K562 (cell line): ENCODE measurements at regions not wholly inside any gene's neighbourhood (a gene's known extent, or its start where the extent isn't known, plus 50 kb on each side); places are given as distances from the start of the nearest gene placed in this dataset.

Experiments used
- CHCHD3 ChIP-seq: fragments of 250-450 bp; sonication (Bioruptor Pico); IDR thresholded peaks from 2 replicates; pipeline ENCODE4 v2.1.2; 2022; ENCODE audit warnings: mild to moderate bottlenecking
- DIDO1 ChIP-seq: fragments of 450-650 bp; IDR thresholded peaks from 2 replicates; pipeline ENCODE4 v1.6.1; 2016; ENCODE audit warnings: low read depth, missing biosample characterization, missing genetic modification characterization
- DMBX1 ChIP-seq: fragments of 250-450 bp; sonication (Bioruptor Pico); IDR thresholded peaks from 2 replicates; pipeline ENCODE4 v1.8.0; 2022; ENCODE audit warnings: inconsistent platforms, mild to moderate bottlenecking, moderate library complexity, borderline replicate concordance
- E2F1 ChIP-seq: sonication (generic); formaldehyde crosslinking; IDR thresholded peaks from 2 replicates; pipeline ENCODE4 v1.8.1; 2023; ENCODE audit warnings: mild to moderate bottlenecking, missing genetic modification reagents, moderate library complexity
- FOSL1 ChIP-seq: fragments of 200-800 bp; sonication (Bioruptor generic); conservative IDR thresholded peaks from 2 replicates; pipeline ENCODE4 v1.6.1; 2016; ENCODE audit warnings: missing genetic modification characterization, missing compliant biosample characterization
- FOXP1 ChIP-seq: sonication (generic); formaldehyde crosslinking; IDR thresholded peaks from 2 replicates; pipeline ENCODE4 v1.8.0; 2022; ENCODE audit warnings: mild to moderate bottlenecking, missing genetic modification reagents
- GABPB1 ChIP-seq: sonication (generic); formaldehyde crosslinking; IDR thresholded peaks from 2 replicates; pipeline ENCODE4 v1.8.0; 2022; ENCODE audit warnings: mild to moderate bottlenecking, missing genetic modification reagents
- HDAC8 ChIP-seq: fragments of 450-650 bp; IDR thresholded peaks from 2 replicates; pipeline ENCODE4 v1.6.1; 2016; ENCODE audit warnings: mild to moderate bottlenecking, missing genetic modification characterization, moderate library complexity, missing compliant biosample characterization
- HMG20A ChIP-seq: fragments of 450-650 bp; formaldehyde crosslinking; conservative IDR thresholded peaks from 2 replicates; pipeline ENCODE4 v1.4.0; 2020; ENCODE audit warnings: mild to moderate bottlenecking, mixed read lengths
- NFATC3 ChIP-seq: fragments of 450-650 bp; IDR thresholded peaks from 2 replicates; pipeline ENCODE4 v1.6.1; 2017; ENCODE audit warnings: mild to moderate bottlenecking
- PBX2 ChIP-seq, 2 experiments: IDR thresholded peaks in 1 of 2; conservative IDR thresholded peaks in 1 of 2; 2 replicates each; pipeline ENCODE4 v1.6.1; 2016; ENCODE audit warnings: low read depth in 2 of 2, mild to moderate bottlenecking in 1 of 2, missing compliant biosample characterization in 1 of 2, missing genetic modification characterization in 1 of 2, moderate library complexity in 1 of 2
- RNF2 ChIP-seq: sonication (generic); IDR thresholded peaks from 2 replicates; pipeline ENCODE4 v1.6.1; 2016
- SREBF2 ChIP-seq: sonication (generic); formaldehyde crosslinking; IDR thresholded peaks from 2 replicates; pipeline ENCODE4 v1.4.0; 2020; ENCODE audit warnings: mild to moderate bottlenecking, missing genetic modification reagents
- THRA ChIP-seq: fragments of 450-650 bp; IDR thresholded peaks from 2 replicates; pipeline ENCODE4 v1.6.1; 2017; ENCODE audit warnings: mild to moderate bottlenecking, moderate library complexity
- TRIM28 ChIP-seq: fragments of 450-650 bp; IDR thresholded peaks from 2 replicates; pipeline ENCODE4 v1.6.1; 2017
- ZNF175 ChIP-seq: fragments of 200-800 bp; sonication (Bioruptor generic); IDR thresholded peaks from 2 replicates; pipeline ENCODE4 v1.6.1; 2016; ENCODE audit warnings: low read depth, mild to moderate bottlenecking, missing genetic modification characterization, missing compliant biosample characterization
- ZNF561 ChIP-seq: fragments of 450-650 bp; formaldehyde crosslinking; conservative IDR thresholded peaks from 2 replicates; pipeline ENCODE4 v1.4.0; 2020; ENCODE audit warnings: mild to moderate bottlenecking, moderate library complexity
- ZNF609 ChIP-seq: sonication (generic); formaldehyde crosslinking; IDR thresholded peaks from 2 replicates; pipeline ENCODE4 v1.8.1; 2023; ENCODE audit warnings: missing genetic modification reagents, mild to moderate bottlenecking, borderline replicate concordance
- ZNF699 ChIP-seq: fragments of 250-450 bp; sonication (Bioruptor Pico); IDR thresholded peaks from 2 replicates; pipeline ENCODE4 v1.8.0; 2021; ENCODE audit warnings: mild to moderate bottlenecking, moderate library complexity; ENCODE audit not compliant: insufficient replicate concordance

- no peak; the same call in 1 of the 2 replicates for TF ChIP-seq DMBX1 (CRISPR knock-in tag)
- peak; percentile 52; the same call in 1 of the 2 replicates for TF ChIP-seq ZNF175 (CRISPR knock-in tag)
- no peak; the same call in none of the 2 replicates for TF ChIP-seq HDAC8
- no peak for TF ChIP-seq SREBF2
- 0 out of 2 replicates have a peak, but pooled peaks have one; percentile 43 for TF ChIP-seq GABPB1 (CRISPR knock-in tag)
- TF ChIP-seq ZNF699 (CRISPR knock-in tag): no peak
- no peak for TF ChIP-seq CHCHD3
- TF ChIP-seq NFATC3: peak; percentile 97
- peak; percentile 98 for TF ChIP-seq FOSL1 (tag)
- TF ChIP-seq HMG20A (CRISPR knock-in tag): no peak
- TF ChIP-seq DIDO1: no peak
- TF ChIP-seq RNF2: no peak
- no peak for TF ChIP-seq PBX2 (CRISPR knock-in tag; IDR thresholded peaks at IDR 0.05; ENCODE audit: low read depth)
- TF ChIP-seq PBX2 (tag; conservative IDR thresholded peaks at IDR 0.05; ENCODE audit: low read depth): no peak
- no peak for TF ChIP-seq THRA
- no peak for TF ChIP-seq FOXP1 (CRISPR knock-in tag)
- no peak for TF ChIP-seq ZNF609
- TF ChIP-seq ZNF561 (CRISPR knock-in tag): no peak
- peak; percentile 78; the same call in 1 of the 2 replicates for TF ChIP-seq TRIM28
- TF ChIP-seq E2F1: no peak
These were observed 64.7 kb downstream of the SNRPE start (continued) for GRCh38 chr1:203926025-203926540.
